Suprapubic skin (tissue), 4 donors: ENCODE measurements at regions not wholly inside any gene's neighbourhood (a gene's known extent, or its start where the extent isn't known, plus 50 kb on each side); places are given as distances from the start of the nearest gene placed in this dataset.
A peak's percentile ranks its signal among the peaks of the same experiment; 100 is the strongest.
"Not testable (repeated sequence)": the region's sequence is repeated elsewhere in the genome, so short reads cannot be mapped to it uniquely, and the experiment has no call there.

Experiments
- EP300 ChIP-seq: sonication (generic); formaldehyde crosslinking; IDR thresholded peaks from one replicate; pipeline ENCODE4 v1.6.1; 2017; ENCODE audit warnings: antibody characterized with exemption
- POLR2A ChIP-seq, 2 donors: fragments of 450-650 bp; IDR thresholded peaks; one replicate each; pipeline ENCODE4 v1.6.1; 2017; ENCODE audit warnings: antibody characterized with exemption in 2 of 2, mild to moderate bottlenecking in 2 of 2, moderate library complexity in 2 of 2
- POLR2AphosphoS5 ChIP-seq, 3 donors: sonication (generic); formaldehyde crosslinking; IDR thresholded peaks; one replicate each; pipeline ENCODE4 v1.6.1; 2017; ENCODE audit warnings: antibody characterized with exemption in 3 of 3
- TF ChIP-seq, protein P1 (sequence below), 2 donors: fragments of 200-600 bp in 1 of 2; fragments of 450-650 bp in 1 of 2; sonication (generic) in 1 of 2; IDR thresholded peaks; one replicate each; pipeline ENCODE4 v1.5.1; 2016 to 2019; ENCODE audit warnings: antibody characterized with exemption in 2 of 2, mild to moderate bottlenecking in 1 of 2, moderate library complexity in 1 of 2

DNA sequence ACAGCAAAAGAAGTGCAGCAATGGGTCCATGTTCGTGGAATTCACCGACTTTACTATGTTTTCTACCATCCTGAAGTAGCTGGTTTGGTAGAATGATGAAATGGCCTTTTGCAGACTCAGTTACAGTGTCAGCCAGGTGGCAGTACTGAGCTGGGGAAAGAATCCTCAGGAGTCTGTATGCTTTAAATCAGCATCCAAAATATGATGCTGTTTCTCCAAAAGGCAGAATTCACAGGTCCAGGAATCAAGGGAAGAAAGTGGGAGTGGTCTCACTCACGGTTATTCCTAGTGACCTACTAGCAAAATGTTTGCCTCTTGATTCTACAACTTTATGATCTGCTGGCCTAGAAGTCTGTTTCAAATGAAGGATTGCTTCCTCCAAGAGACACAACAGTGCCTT is 287.1 kb downstream of the SPATA31A6 start:
- TF ChIP-seq, protein P1, sequence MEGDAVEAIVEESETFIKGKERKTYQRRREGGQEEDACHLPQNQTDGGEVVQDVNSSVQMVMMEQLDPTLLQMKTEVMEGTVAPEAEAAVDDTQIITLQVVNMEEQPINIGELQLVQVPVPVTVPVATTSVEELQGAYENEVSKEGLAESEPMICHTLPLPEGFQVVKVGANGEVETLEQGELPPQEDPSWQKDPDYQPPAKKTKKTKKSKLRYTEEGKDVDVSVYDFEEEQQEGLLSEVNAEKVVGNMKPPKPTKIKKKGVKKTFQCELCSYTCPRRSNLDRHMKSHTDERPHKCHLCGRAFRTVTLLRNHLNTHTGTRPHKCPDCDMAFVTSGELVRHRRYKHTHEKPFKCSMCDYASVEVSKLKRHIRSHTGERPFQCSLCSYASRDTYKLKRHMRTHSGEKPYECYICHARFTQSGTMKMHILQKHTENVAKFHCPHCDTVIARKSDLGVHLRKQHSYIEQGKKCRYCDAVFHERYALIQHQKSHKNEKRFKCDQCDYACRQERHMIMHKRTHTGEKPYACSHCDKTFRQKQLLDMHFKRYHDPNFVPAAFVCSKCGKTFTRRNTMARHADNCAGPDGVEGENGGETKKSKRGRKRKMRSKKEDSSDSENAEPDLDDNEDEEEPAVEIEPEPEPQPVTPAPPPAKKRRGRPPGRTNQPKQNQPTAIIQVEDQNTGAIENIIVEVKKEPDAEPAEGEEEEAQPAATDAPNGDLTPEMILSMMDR (IDR thresholded peaks at IDR 0.05) = peak in 1 of 2 donors; percentile 45
- TF ChIP-seq POLR2A (IDR thresholded peaks at IDR 0.05); EP300; POLR2AphosphoS5 (IDR thresholded peaks at IDR 0.05): not testable (repeated sequence)
